SU-DHL-6 (cell line): ENCODE measurements at regions not wholly inside any gene's neighbourhood (a gene's known extent, or its start where the extent isn't known, plus 50 kb on each side); places are given as distances from the start of the nearest gene placed in this dataset.

Source experiments
- EZH2phosphoT487 ChIP-seq: fragments of 200-600 bp; sonication (generic), shearing (Covaris generic); conservative IDR thresholded peaks from 2 replicates; pipeline ENCODE4 v1.6.1; 2018; ENCODE audit warnings: mild to moderate bottlenecking, antibody characterized with exemption, low read length, moderate library complexity, mixed read lengths
- TF ChIP-seq, protein P1 (sequence below): fragments of 200-600 bp; sonication (generic); IDR thresholded peaks from one replicate; pipeline ENCODE4 v1.5.1; 2017; ENCODE audit warnings: antibody characterized with exemption, mild to moderate bottlenecking, low read length, moderate library complexity; ENCODE audit not compliant: insufficient read depth, poor library complexity, severe bottlenecking

DNA sequence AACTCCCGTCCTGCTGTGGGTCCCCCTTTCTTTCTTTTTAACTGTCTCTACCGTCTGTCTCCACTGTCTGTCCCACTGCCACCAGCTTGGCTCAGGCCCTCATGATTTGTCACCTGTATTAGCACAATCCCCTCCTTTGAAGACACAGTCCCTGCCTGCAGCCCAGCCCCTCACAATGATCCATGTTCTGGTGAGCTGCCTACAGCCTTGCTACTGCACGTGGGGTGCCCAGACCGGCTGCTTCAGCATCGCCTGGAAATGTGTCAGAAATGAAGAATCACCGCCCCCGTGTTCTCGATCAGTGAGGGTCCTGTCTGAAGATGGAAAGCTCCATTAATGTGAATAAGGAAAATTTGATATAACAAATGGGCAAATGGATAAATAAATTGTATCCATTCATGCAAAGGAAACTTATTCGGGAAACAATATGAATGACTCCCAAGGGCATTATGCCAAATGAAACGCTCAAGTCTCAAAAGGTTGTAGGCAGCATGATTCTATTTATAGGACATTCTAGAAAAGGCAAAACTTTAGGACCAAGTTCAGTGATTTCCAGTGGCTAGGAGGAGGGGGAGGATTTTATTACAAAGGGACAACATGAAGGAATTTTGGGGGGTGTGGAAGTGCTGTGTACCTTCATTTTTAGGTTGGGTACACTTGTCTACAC is 59.4 kb upstream of the CD83 start:
- TF ChIP-seq, protein P1, sequence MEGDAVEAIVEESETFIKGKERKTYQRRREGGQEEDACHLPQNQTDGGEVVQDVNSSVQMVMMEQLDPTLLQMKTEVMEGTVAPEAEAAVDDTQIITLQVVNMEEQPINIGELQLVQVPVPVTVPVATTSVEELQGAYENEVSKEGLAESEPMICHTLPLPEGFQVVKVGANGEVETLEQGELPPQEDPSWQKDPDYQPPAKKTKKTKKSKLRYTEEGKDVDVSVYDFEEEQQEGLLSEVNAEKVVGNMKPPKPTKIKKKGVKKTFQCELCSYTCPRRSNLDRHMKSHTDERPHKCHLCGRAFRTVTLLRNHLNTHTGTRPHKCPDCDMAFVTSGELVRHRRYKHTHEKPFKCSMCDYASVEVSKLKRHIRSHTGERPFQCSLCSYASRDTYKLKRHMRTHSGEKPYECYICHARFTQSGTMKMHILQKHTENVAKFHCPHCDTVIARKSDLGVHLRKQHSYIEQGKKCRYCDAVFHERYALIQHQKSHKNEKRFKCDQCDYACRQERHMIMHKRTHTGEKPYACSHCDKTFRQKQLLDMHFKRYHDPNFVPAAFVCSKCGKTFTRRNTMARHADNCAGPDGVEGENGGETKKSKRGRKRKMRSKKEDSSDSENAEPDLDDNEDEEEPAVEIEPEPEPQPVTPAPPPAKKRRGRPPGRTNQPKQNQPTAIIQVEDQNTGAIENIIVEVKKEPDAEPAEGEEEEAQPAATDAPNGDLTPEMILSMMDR, result no peak
- no peak for TF ChIP-seq EZH2phosphoT487
